H9 (cell line): ENCODE measurements at regions not wholly inside any gene's neighbourhood (a gene's known extent, or its start where the extent isn't known, plus 50 kb on each side); places are given as distances from the start of the nearest gene placed in this dataset.

Experiments used
- DNase-seq: peaks from one replicate; pipeline ENCODE4 v3.0.0-alpha.2; 2017
- H2AFZ ChIP-seq: one replicate; pipeline ENCODE4 v1.6.1; 2013; ENCODE audit warnings: mild to moderate bottlenecking, low read length, control low read depth, moderate library complexity
- H2AK5ac ChIP-seq: 2 replicates; pipeline ENCODE4 v1.6.1; 2013; ENCODE audit warnings: low read length, control low read depth, mixed read lengths; ENCODE audit not compliant: insufficient read length
- H2BK120ac ChIP-seq: one replicate; pipeline ENCODE4 v1.6.1; 2013; ENCODE audit warnings: low read depth, mild to moderate bottlenecking, low read length, control low read depth, inconsistent platforms; ENCODE audit not compliant: poor library complexity, severe bottlenecking
- H2BK12ac ChIP-seq: 2 replicates; pipeline ENCODE4 v1.6.1; 2013; ENCODE audit warnings: low read length, control low read depth, mixed read lengths, low read depth; ENCODE audit not compliant: insufficient read length
- H2BK15ac ChIP-seq: 2 replicates; pipeline ENCODE4 v1.6.1; 2013; ENCODE audit warnings: low read depth, low read length, control low read depth
- H2BK20ac ChIP-seq: one replicate; pipeline ENCODE4 v1.6.1; 2013; ENCODE audit warnings: low read depth, mild to moderate bottlenecking, low read length, control low read depth, inconsistent platforms; ENCODE audit not compliant: poor library complexity, severe bottlenecking
- H2BK5ac ChIP-seq: 2 replicates; pipeline ENCODE4 v1.6.1; 2013; ENCODE audit warnings: low read length, control low read depth, mixed read lengths; ENCODE audit not compliant: insufficient read length
- H3K14ac ChIP-seq: 2 replicates; pipeline ENCODE4 v1.6.1; 2013; ENCODE audit warnings: low read length, control low read depth; ENCODE audit not compliant: insufficient read depth
- H3K18ac ChIP-seq: 2 replicates; pipeline ENCODE4 v1.6.1; 2013; ENCODE audit warnings: low read depth, mild to moderate bottlenecking, mixed read lengths, low read length, control low read depth; ENCODE audit not compliant: insufficient read length
- H3K23ac ChIP-seq: 2 replicates; pipeline ENCODE4 v1.6.1; 2013; ENCODE audit warnings: low read length, control low read depth, mixed read lengths, low read depth; ENCODE audit not compliant: insufficient read length
- H3K23me2 ChIP-seq: 2 replicates; pipeline ENCODE4 v1.6.1; 2013; ENCODE audit warnings: low read depth, mild to moderate bottlenecking, mixed read lengths, low read length, control low read depth; ENCODE audit not compliant: insufficient read length, poor library complexity, severe bottlenecking
- H3K27ac ChIP-seq: 2 replicates; pipeline ENCODE4 v1.5.1; 2013; ENCODE audit warnings: low read length, control low read depth, mixed read lengths, low read depth; ENCODE audit not compliant: insufficient read length
- H3K27me3 ChIP-seq: 2 replicates; pipeline ENCODE4 v1.6.1; 2013; ENCODE audit warnings: low read length, control low read depth, inconsistent platforms; ENCODE audit not compliant: insufficient read depth
- H3K4ac ChIP-seq: 2 replicates; pipeline ENCODE4 v1.6.1; 2013; ENCODE audit warnings: low read depth, mild to moderate bottlenecking, control low read depth, inconsistent platforms, low read length, moderate library complexity
- H3K4me1 ChIP-seq: 2 replicates; pipeline ENCODE4 v1.6.1; 2013; ENCODE audit warnings: low read length, control low read depth, inconsistent platforms; ENCODE audit not compliant: insufficient read depth
- H3K4me2 ChIP-seq: 2 replicates; pipeline ENCODE4 v1.6.1; 2013; ENCODE audit warnings: low read length, control low read depth, mixed read lengths; ENCODE audit not compliant: insufficient read length, insufficient read depth
- H3K56ac ChIP-seq: 2 replicates; pipeline ENCODE4 v1.6.1; 2013; ENCODE audit warnings: low read depth, mild to moderate bottlenecking, mixed read lengths, low read length, control low read depth; ENCODE audit not compliant: insufficient read length
- H3K79me1 ChIP-seq: 2 replicates; pipeline ENCODE4 v1.6.1; 2013; ENCODE audit warnings: low read depth, mild to moderate bottlenecking, moderate library complexity, low read length, control low read depth, inconsistent platforms; ENCODE audit not compliant: insufficient read depth, poor library complexity, severe bottlenecking
- H3K79me2 ChIP-seq: 2 replicates; pipeline ENCODE4 v1.6.1; 2013; ENCODE audit warnings: low read length, control low read depth, inconsistent platforms; ENCODE audit not compliant: insufficient read depth
- H3K9ac ChIP-seq: 2 replicates; pipeline ENCODE4 v1.6.1; 2013; ENCODE audit warnings: low read length, control low read depth, mixed read lengths; ENCODE audit not compliant: insufficient read length; ENCODE audit errors: extremely low read depth
- H3K9me3 ChIP-seq: one replicate; pipeline ENCODE4 v1.6.1; 2013; ENCODE audit warnings: low read depth, low read length, inconsistent platforms; ENCODE audit not compliant: control insufficient read depth
- H3T11ph ChIP-seq: one replicate; pipeline ENCODE4 v1.6.1; 2013; ENCODE audit warnings: mild to moderate bottlenecking, low read length, control low read depth, inconsistent platforms
- H4K20me1 ChIP-seq: one replicate; pipeline ENCODE4 v1.6.1; 2013; ENCODE audit not compliant: control insufficient read depth, insufficient read length, insufficient read depth
- H4K5ac ChIP-seq: 2 replicates; pipeline ENCODE4 v1.6.1; 2013; ENCODE audit warnings: low read depth, mild to moderate bottlenecking, mixed read lengths, low read length, control low read depth; ENCODE audit not compliant: insufficient read length
- H4K8ac ChIP-seq: replicated peaks from 2 replicates; pipeline ENCODE4 v1.6.1; 2013; ENCODE audit warnings: low read length, control low read depth, mixed read lengths, low read depth; ENCODE audit not compliant: insufficient read length
- H4K91ac ChIP-seq: 2 replicates; pipeline ENCODE4 v1.6.1; 2013; ENCODE audit warnings: low read depth, mild to moderate bottlenecking, moderate library complexity, mixed read lengths, low read length, control low read depth; ENCODE audit not compliant: insufficient read length
- H3K27ac Mint-ChIP-seq, 3 experiments: 2 replicates in 2 of 3; 3 replicates in 1 of 3; pipeline ENCODE4 v1.8.0; 2020 to 2021; ENCODE audit warnings: mixed read lengths in 3 of 3, mild to moderate bottlenecking in 1 of 3, moderate library complexity in 1 of 3
- H3K27me3 Mint-ChIP-seq: 2 replicates; pipeline ENCODE4 v1.8.0; 2021; ENCODE audit warnings: low read depth, mild to moderate bottlenecking, moderate library complexity, mixed read lengths
- H3K36me3 Mint-ChIP-seq, 3 experiments: 2 replicates in 2 of 3; 3 replicates in 1 of 3; pipeline ENCODE4 v1.8.0; 2020 to 2021; ENCODE audit warnings: low read depth in 3 of 3, mixed read lengths in 3 of 3; ENCODE audit not compliant: insufficient read depth in 1 of 3
- H3K4me1 Mint-ChIP-seq, 2 experiments: 2 replicates each; pipeline ENCODE4 v1.8.0; 2020; ENCODE audit warnings: mixed read lengths in 2 of 2
- H3K4me3 Mint-ChIP-seq, 2 experiments: 2 replicates in 1 of 2; 3 replicates in 1 of 2; pipeline ENCODE4 v1.8.0; 2020 to 2021; ENCODE audit warnings: mild to moderate bottlenecking in 2 of 2, mixed read lengths in 2 of 2, moderate library complexity in 1 of 2
- H3K9me3 Mint-ChIP-seq, 2 experiments: 2 replicates in 1 of 2; 3 replicates in 1 of 2; pipeline ENCODE4 v1.8.0; 2020; ENCODE audit warnings: mild to moderate bottlenecking in 2 of 2, mixed read lengths in 2 of 2, moderate library complexity in 1 of 2
- WGBS: extraction: QIAGEN DNeasy Blood & Tissue Kit; methylation state at CpG from one replicate; pipeline ENCODE4 v1.1.7; 2013; ENCODE audit warnings: missing lambda C conversion rate, low lambda C conversion rate, mixed read lengths; ENCODE audit not compliant: insufficient read length; ENCODE audit errors: extremely low coverage; 5-methylcytosine and 5-hydroxymethylcytosine counted together
- TF ChIP-seq, protein P1 (sequence below): fragments of 200-600 bp; sonication (generic); conservative IDR thresholded peaks from 3 replicates; pipeline ENCODE4 v1.8.0; 2021; ENCODE audit warnings: antibody characterized with exemption, mild to moderate bottlenecking

DNA sequence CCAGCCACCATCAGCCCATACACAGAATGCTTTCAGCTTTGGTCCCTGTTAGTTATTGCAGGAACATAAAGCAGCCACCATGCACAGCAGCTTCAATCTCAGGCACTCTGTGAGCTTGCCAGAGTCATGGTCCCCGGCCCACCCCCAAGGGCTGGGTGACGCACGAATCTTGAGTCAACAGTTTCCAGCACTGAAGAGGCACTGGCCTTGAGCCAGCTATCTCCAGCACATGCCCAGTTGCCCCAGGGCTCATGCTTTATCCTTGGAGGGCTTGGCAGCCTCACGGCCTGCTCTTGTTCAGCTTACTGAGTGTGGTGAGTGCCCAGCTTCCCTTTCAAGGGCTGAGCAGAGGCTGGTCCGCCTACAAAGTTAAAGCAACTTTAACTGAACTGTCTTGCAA is 200.7 kb upstream of the RAB4A start:
- peaks cover 6 to 9% of the 10 kb centered on the region in 2 experiments for H3K4me1 Mint-ChIP-seq
- Histone ChIP-seq H2BK5ac (no peak overlapping the region), H3K14ac (no peak overlapping the region), H4K91ac (no peak overlapping the region), H3K4ac (no peak overlapping the region), H3K9me3 (no peaks in the 10 kb centered on the region), H3K79me2 (no peaks in the 10 kb centered on the region), H4K8ac (no peak overlapping the region), H4K20me1 (no peaks in the 10 kb centered on the region), H3K56ac (no peak overlapping the region), H2AFZ (no peak overlapping the region), H3T11ph (no peak overlapping the region), H3K4me2 (no peak overlapping the region), H3K79me1 (no peaks in the 10 kb centered on the region), H3K4me1 (no peaks in the 10 kb centered on the region), H2BK20ac (no peak overlapping the region), H3K9ac (no peak overlapping the region), H2BK12ac (no peak overlapping the region), H3K18ac (no peak overlapping the region), H3K27me3 (no peaks in the 10 kb centered on the region; the same call in 1 of the 2 replicates), H3K23ac (no peak overlapping the region), H2BK15ac (no peak overlapping the region), H3K23me2 (no peaks in the 10 kb centered on the region), H4K5ac (no peak overlapping the region), H2BK120ac (no peak overlapping the region), H3K27ac (no peak overlapping the region), H2AK5ac (no peak overlapping the region)
- no peak overlapping the region for H3K4me3 Mint-ChIP-seq
- TF ChIP-seq, protein P1, sequence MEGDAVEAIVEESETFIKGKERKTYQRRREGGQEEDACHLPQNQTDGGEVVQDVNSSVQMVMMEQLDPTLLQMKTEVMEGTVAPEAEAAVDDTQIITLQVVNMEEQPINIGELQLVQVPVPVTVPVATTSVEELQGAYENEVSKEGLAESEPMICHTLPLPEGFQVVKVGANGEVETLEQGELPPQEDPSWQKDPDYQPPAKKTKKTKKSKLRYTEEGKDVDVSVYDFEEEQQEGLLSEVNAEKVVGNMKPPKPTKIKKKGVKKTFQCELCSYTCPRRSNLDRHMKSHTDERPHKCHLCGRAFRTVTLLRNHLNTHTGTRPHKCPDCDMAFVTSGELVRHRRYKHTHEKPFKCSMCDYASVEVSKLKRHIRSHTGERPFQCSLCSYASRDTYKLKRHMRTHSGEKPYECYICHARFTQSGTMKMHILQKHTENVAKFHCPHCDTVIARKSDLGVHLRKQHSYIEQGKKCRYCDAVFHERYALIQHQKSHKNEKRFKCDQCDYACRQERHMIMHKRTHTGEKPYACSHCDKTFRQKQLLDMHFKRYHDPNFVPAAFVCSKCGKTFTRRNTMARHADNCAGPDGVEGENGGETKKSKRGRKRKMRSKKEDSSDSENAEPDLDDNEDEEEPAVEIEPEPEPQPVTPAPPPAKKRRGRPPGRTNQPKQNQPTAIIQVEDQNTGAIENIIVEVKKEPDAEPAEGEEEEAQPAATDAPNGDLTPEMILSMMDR: no peak
- H3K27ac Mint-ChIP-seq: no peak overlapping the region
- H3K27me3 Mint-ChIP-seq: peaks cover 20% of the 10 kb centered on the region
- H3K9me3 Mint-ChIP-seq: no peaks in the 10 kb centered on the region
- H3K36me3 Mint-ChIP-seq: no peaks in the 10 kb centered on the region
- no peak for DNase-seq
- WGBS: no CpG with 5 or more reads among the region's 5 CpGs
